PFSK-1 (cell line): ENCODE measurements at regions not wholly inside any gene's neighbourhood (a gene's known extent, or its start where the extent isn't known, plus 50 kb on each side); places are given as distances from the start of the nearest gene placed in this dataset.

Experiments used
- FOXP2 ChIP-seq: optimal IDR thresholded peaks from 2 replicates; pipeline ENCODE3; 2011; ENCODE audit warnings: borderline replicate concordance, control low read depth, inconsistent platforms; ENCODE audit not compliant: insufficient read depth; ENCODE audit errors: extremely low read length, extremely low read depth
- POLR2AphosphoS5 ChIP-seq: IDR thresholded peaks from 2 replicates; pipeline ENCODE4 v1.6.1; 2012; ENCODE audit warnings: low read depth, mild to moderate bottlenecking, control low read depth, low read length, moderate library complexity
- REST ChIP-seq, 2 experiments: IDR thresholded peaks; 2 replicates each; pipeline versions ENCODE4 v1.6.1 to v1.8.0; 2011 to 2012; ENCODE audit warnings: low read depth in 2 of 2, low read length in 2 of 2, control low read depth in 1 of 2, inconsistent platforms in 1 of 2, mild to moderate bottlenecking in 1 of 2, moderate library complexity in 1 of 2; ENCODE audit not compliant: insufficient read depth in 1 of 2
- SIN3A ChIP-seq: IDR thresholded peaks from 2 replicates; pipeline ENCODE4 v1.6.1; 2012; ENCODE audit warnings: mild to moderate bottlenecking, low read length, moderate library complexity, borderline replicate concordance; ENCODE audit not compliant: insufficient read depth
- TAF1 ChIP-seq: IDR thresholded peaks from 2 replicates; pipeline ENCODE4 v1.6.1; 2012; ENCODE audit warnings: low read length, control low read depth, borderline replicate concordance; ENCODE audit not compliant: insufficient read depth

- no peak for TF ChIP-seq FOXP2
- no peak for TF ChIP-seq SIN3A
- no peak for TF ChIP-seq REST (IDR thresholded peaks at IDR 0.05; ENCODE audit: insufficient read depth in 1 of 2, low read depth in 2 of 2, low read length in 2 of 2)
- no peak for TF ChIP-seq TAF1
- TF ChIP-seq POLR2AphosphoS5 = no peak
These were observed 65.5 kb downstream of the SYF2 start for GRCh38 chr1:25166847-25167246.

- no peak for TF ChIP-seq FOXP2
- no peak for TF ChIP-seq REST (IDR thresholded peaks at IDR 0.05; ENCODE audit: insufficient read depth in 1 of 2, low read depth in 2 of 2, low read length in 2 of 2)
- no peak for TF ChIP-seq TAF1
- no peak for TF ChIP-seq POLR2AphosphoS5
- TF ChIP-seq SIN3A = no peak
These were observed 68.3 kb downstream of the SYF2 start for GRCh38 chr1:25163986-25164385.

DNA sequence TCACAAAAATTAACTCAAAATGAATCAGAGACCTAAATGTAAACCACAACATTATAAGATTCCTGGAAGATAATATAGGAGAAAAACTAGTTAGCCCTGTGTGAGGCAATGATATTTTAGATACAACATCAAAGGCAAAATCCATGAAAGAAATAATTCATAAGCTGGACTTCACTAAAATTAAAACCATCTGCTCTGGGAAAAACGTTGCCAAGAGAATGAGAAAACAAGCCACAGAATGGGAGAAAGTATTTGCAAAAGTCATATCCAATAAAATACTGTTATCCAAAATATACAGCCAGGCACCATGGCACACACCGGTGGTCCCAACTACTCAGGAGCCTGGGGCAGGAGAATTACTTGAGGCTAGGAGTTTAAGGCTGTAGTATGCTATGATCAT lies 70.3 kb downstream of the SYF2 start:
- TF ChIP-seq TAF1 = no peak
- TF ChIP-seq SIN3A = no peak
- TF ChIP-seq POLR2AphosphoS5 = no peak
- TF ChIP-seq REST (IDR thresholded peaks at IDR 0.05; ENCODE audit: insufficient read depth in 1 of 2, low read depth in 2 of 2, low read length in 2 of 2) = no peak
- no peak for TF ChIP-seq FOXP2

DNA sequence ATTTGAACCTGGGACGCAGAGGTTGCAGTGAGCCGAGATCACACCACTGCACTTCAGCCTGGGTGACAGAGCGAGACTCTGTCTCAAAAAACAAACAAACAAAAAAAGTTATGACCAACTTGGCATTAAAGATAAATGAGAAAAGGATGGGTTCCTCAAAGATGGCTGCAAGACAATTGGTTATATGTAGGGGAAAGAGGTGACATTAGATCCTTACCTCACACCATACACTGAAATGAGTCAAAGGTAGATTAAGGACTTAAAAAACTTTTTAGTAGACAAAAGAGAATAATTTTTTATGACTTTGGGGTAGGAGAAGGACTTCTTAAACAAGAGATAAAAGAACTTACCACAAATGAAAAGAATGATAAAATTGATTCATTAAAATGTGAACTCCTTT lies 74.5 kb downstream of the SYF2 start:
- TF ChIP-seq TAF1 (no peak), POLR2AphosphoS5 (no peak), SIN3A (no peak)

DNA sequence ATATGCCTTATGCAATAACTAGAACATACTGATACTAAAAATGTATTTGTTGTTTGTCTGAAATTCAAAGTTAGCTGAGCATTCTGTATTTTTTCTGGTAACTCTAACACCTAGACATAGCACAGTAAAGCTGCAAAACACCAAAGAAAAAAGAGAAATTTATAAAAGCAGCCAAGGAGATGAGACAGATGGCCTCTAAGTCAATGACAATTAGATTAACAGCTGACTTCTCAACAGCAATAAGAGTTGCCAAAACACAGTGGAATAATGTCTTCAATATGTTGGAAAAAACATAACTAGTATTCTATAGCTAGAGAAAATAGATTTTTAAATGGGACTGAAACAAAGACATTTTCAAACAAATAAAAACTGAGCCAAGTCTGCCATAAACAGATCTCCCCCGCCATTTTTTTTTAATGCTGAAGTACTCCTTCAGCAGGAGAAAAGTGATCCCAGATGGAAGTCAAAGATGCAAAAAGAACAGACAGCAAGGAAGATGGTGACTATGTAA lies 81.3 kb downstream of the SYF2 start:
- TF ChIP-seq FOXP2 = no peak

DNA sequence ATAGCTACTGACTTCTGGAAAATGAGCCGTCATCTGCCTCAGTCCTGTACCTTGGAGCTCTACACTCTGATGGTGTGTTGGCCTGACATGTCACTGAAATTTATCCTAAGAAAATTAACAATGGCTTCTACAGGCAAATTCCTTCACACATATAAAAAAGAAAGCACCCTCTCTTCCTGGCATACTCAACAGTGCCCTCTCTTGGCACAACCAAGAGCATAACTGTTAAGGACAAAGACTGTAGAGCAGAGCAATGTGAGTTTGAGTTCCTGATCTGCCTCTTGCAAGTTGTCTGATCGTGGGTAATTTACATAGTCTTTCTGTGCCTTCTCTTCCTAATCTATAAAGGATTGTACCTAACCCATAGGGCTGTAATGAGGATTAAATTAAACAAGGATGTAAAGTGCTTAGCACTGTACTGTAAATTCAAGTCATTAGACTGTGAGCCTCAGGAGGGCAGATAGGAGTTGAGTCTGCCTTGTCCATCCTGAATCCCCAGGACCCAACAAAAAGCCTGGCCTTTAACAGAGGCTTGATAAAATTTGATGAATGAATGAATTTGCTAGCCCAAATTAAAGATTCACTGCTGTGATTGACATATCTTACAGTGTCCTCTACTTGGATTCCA lies 83.5 kb downstream of the SYF2 start:
- no peak for TF ChIP-seq SIN3A
- no peak for TF ChIP-seq POLR2AphosphoS5
- no peak for TF ChIP-seq REST (IDR thresholded peaks at IDR 0.05; ENCODE audit: insufficient read depth in 1 of 2, low read depth in 2 of 2, low read length in 2 of 2)
- no peak for TF ChIP-seq TAF1
- no peak for TF ChIP-seq FOXP2
